HG02623 (cell line): ENCODE measurements at regions not wholly inside any gene's neighbourhood (a gene's known extent, or its start where the extent isn't known, plus 50 kb on each side); places are given as distances from the start of the nearest gene placed in this dataset.

ENCODE experiments used
- ATAC-seq: cut with Tn5 transposase; IDR thresholded peaks from one replicate; pipeline ENCODE4 v1.9.1; 2021; ENCODE audit warnings: moderate library complexity; ENCODE audit not compliant: unreplicated experiment

- ATAC-seq: no peak
Measured at GRCh38 chr5:165829504-165829903, 2324.1 kb downstream of the MAT2B start.

GRCh38 chr5:165834891-165835290 lies 2329.5 kb downstream of the MAT2B start:
- no peak for ATAC-seq

- ATAC-seq: no peak
Measured at GRCh38 chr5:165836046-165836445, 2330.6 kb downstream of the MAT2B start.

- no peak for ATAC-seq
Measured at GRCh38 chr5:165837286-165837685, 2331.9 kb downstream of the MAT2B start.

GRCh38 chr5:165844571-165844970 lies 2339.2 kb downstream of the MAT2B start:
- ATAC-seq: no peak

GRCh38 chr5:165858118-165858517 lies 2352.7 kb downstream of the MAT2B start:
- ATAC-seq: no peak

GRCh38 chr5:165859251-165859650 lies 2353.8 kb downstream of the MAT2B start:
- ATAC-seq: no peak

- ATAC-seq: no peak
Measured at GRCh38 chr5:165863239-165863638, 2357.8 kb downstream of the MAT2B start.

- no peak for ATAC-seq
Measured at GRCh38 chr5:165871291-165871690, 2365.9 kb downstream of the MAT2B start.

GRCh38 chr5:165874851-165875250 lies 2369.4 kb downstream of the MAT2B start:
- ATAC-seq: no peak

- no peak for ATAC-seq
Measured at GRCh38 chr5:165876538-165876937, 2371.1 kb downstream of the MAT2B start.

- ATAC-seq: no peak
Measured at GRCh38 chr5:165877475-165877874, 2372.1 kb downstream of the MAT2B start.

GRCh38 chr5:165881259-165881658 lies 2375.8 kb downstream of the MAT2B start:
- no peak for ATAC-seq

- no peak for ATAC-seq
Measured at GRCh38 chr5:165882099-165882498, 2376.7 kb downstream of the MAT2B start.

GRCh38 chr5:165885623-165886350 lies 2380.4 kb downstream of the MAT2B start:
- ATAC-seq: no peak

GRCh38 chr5:165887147-165887546 lies 2381.7 kb downstream of the MAT2B start:
- no peak for ATAC-seq

- no peak for ATAC-seq
Measured at GRCh38 chr5:165892383-165892782, 2387.0 kb downstream of the MAT2B start.

- no peak for ATAC-seq
Measured at GRCh38 chr5:165894916-165895315, 2389.5 kb downstream of the MAT2B start.

- no peak for ATAC-seq
Measured at GRCh38 chr5:165903835-165904234, 2387.6 kb upstream of the WWC1 start.

- ATAC-seq: no peak
Measured at GRCh38 chr5:165906871-165907270, 2384.6 kb upstream of the WWC1 start.

- ATAC-seq: no peak
Measured at GRCh38 chr5:165913059-165913458, 2378.4 kb upstream of the WWC1 start.

GRCh38 chr5:165914456-165914855 lies 2377.0 kb upstream of the WWC1 start:
- no peak for ATAC-seq

- ATAC-seq: no peak
Measured at GRCh38 chr5:165919196-165919595, 2372.2 kb upstream of the WWC1 start.
